ACC112 (cell line): ENCODE measurements at regions not wholly inside any gene's neighbourhood (a gene's known extent, or its start where the extent isn't known, plus 50 kb on each side); places are given as distances from the start of the nearest gene placed in this dataset.

Experiments used
- H2AFZ ChIP-seq: fragments of 200-600 bp; sonication (generic); one replicate; pipeline ENCODE4 v1.6.0; 2017; ENCODE audit warnings: antibody characterized with exemption, low read length; ENCODE audit not compliant: unreplicated experiment
- H3K27ac ChIP-seq: fragments of 200-600 bp; sonication (generic); 2 replicates; pipeline ENCODE4 v1.5.1; 2014; ENCODE audit warnings: low read depth, mild to moderate bottlenecking, antibody characterized with exemption, low read length, moderate library complexity
- H3K27me3 ChIP-seq: fragments of 200-600 bp; sonication (generic); 2 replicates; pipeline ENCODE4 v1.6.1; 2014; ENCODE audit warnings: mild to moderate bottlenecking, antibody characterized with exemption, low read length, moderate library complexity, mixed read lengths; ENCODE audit not compliant: insufficient read depth
- H3K36me3 ChIP-seq: fragments of 200-600 bp; sonication (generic); 2 replicates; pipeline ENCODE4 v1.6.1; 2016; ENCODE audit warnings: mild to moderate bottlenecking, antibody characterized with exemption, low read length, moderate library complexity, mixed read lengths; ENCODE audit not compliant: insufficient read depth
- H3K4me1 ChIP-seq: fragments of 200-600 bp; sonication (generic); one replicate; pipeline ENCODE4 v1.6.1; 2016; ENCODE audit warnings: low read length, mixed read lengths; ENCODE audit not compliant: insufficient read depth, unreplicated experiment, control insufficient read depth
- H3K4me3 ChIP-seq: fragments of 200-600 bp; sonication (generic); 2 replicates; pipeline ENCODE4 v1.5.1; 2014; ENCODE audit warnings: mild to moderate bottlenecking, low read depth, low read length
- H3K79me2 ChIP-seq: fragments of 200-600 bp; sonication (generic); one replicate; pipeline ENCODE4 v1.6.0; 2016; ENCODE audit warnings: low read length; ENCODE audit not compliant: control insufficient read depth, unreplicated experiment, insufficient read depth

DNA sequence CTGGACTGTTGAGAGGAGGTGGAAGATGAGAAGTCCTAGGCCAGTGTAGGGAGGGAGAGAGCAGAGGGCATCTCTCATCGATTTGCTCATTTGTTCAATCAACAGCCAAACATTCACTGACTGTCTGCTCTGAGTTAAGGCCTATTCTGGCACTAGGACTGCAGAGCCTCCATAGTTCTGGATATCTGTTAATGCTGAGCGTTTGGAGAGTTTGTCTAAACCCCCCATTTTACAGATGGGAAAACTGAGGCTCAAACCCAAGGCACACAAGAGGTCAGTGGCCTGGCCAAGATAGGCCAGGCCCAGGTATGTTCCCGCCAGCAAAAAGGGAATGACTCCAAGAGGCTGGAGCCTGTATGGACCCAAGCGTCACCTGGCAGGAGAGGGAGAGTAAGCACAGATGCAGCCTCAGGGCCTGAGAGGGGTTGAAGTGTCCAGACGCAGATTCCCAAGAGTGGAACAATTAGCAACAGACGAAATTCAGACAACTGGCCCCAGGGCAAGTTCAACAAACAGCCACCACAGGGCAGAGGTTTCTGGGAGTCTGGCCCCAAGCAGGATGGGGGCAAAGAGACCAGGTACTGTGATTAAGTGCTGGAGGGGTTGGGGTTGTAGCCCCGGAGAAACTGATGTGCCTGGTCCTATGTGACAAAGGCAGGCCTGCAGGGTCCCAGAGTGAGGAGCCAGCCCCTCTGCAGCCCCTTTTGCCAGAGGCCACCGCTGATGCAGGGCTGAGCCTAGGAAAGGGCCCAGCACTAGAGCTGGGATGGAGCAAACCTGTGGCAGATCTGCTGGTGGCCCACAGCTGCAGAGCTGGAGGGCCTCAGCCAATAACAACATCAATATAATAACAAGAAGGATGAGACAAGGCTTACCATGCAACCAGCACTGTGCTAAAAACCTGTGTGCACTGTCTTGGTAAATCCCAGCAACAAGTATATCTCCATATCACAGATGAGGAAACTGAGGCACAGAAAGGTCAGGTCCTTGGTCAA, 245.1 kb upstream of the TLE3 start:
- H3K27me3 ChIP-seq, result peaks cover 8% of the 10 kb centered on the region
- H3K4me3 ChIP-seq, result no peak overlapping the region
- no peaks in the 10 kb centered on the region for H3K4me1 ChIP-seq
- no peaks in the 10 kb centered on the region for H3K36me3 ChIP-seq
- H2AFZ ChIP-seq, result no peak overlapping the region
- no peaks in the 10 kb centered on the region for H3K79me2 ChIP-seq
- H3K27ac ChIP-seq, result no peak overlapping the region

DNA sequence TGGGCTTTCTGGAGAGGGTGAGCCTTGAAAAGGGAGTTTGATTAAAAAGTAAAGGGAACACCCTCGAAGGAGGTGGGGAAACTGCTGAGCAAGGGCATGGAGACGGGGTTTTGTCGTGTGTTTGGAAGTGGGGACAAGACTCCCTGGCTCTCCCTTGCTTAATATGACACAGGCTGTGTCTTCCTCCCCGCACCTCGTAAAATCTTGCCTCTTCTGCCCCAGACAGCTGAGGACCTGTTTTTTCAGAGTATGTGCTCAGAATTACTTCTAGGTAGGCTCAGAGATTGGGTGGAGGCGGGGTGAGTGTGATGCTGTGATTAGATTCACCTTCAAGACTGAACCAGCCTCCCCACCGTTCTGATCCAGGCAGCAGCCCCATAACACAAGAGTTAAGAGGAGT, 244.4 kb upstream of the TLE3 start:
- Histone ChIP-seq H3K4me1 (no peaks in the 10 kb centered on the region), H3K27ac (no peak overlapping the region), H3K4me3 (no peak overlapping the region), H2AFZ (no peak overlapping the region), H3K79me2 (no peaks in the 10 kb centered on the region), H3K27me3 (0 out of 2 replicates have a peak, but pooled peaks cover under 1% of the 10 kb centered on the region), H3K36me3 (no peaks in the 10 kb centered on the region)

DNA sequence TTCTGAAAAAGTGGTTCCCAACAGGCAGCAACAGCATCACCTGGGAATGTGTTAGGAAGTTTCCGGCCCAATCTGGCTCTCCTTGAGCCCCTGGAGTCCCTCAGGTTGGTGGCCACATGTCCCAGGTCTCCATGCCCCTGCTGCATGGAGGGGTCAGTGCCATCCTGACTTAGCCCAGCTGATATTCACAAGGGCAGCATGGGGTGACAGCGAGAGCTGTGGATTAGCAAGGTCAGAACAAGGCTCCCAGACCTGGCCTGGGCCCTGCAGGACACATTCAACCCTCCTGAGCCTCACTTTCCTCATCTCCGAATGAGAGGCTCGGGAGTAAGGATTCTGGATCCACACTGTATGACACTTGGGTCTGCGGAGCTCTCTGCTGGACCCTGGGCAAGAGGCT, 243.8 kb upstream of the TLE3 start:
- Histone ChIP-seq H3K27me3 (0 out of 2 replicates have a peak, but pooled peaks cover 4% of the 10 kb centered on the region), H2AFZ (no peak overlapping the region), H3K27ac (no peak overlapping the region), H3K4me3 (no peak overlapping the region), H3K36me3 (no peaks in the 10 kb centered on the region), H3K4me1 (no peaks in the 10 kb centered on the region), H3K79me2 (no peaks in the 10 kb centered on the region)

- Histone ChIP-seq H3K4me1 (no peaks in the 10 kb centered on the region), H3K4me3 (no peak overlapping the region), H3K27me3 (peaks cover 13% of the 10 kb centered on the region), H3K36me3 (no peaks in the 10 kb centered on the region), H3K79me2 (no peaks in the 10 kb centered on the region), H2AFZ (no peak overlapping the region), H3K27ac (no peak overlapping the region)
These were observed 242.8 kb upstream of the TLE3 start for GRCh38 chr15:70340494-70340870.

- Histone ChIP-seq H3K27ac (no peak overlapping the region), H3K79me2 (no peaks in the 10 kb centered on the region), H3K27me3 (peaks cover 16% of the 10 kb centered on the region), H2AFZ (no peak overlapping the region), H3K4me1 (no peaks in the 10 kb centered on the region), H3K4me3 (no peak overlapping the region), H3K36me3 (no peaks in the 10 kb centered on the region)
These were observed 242.1 kb upstream of the TLE3 start for GRCh38 chr15:70339571-70340493.

DNA sequence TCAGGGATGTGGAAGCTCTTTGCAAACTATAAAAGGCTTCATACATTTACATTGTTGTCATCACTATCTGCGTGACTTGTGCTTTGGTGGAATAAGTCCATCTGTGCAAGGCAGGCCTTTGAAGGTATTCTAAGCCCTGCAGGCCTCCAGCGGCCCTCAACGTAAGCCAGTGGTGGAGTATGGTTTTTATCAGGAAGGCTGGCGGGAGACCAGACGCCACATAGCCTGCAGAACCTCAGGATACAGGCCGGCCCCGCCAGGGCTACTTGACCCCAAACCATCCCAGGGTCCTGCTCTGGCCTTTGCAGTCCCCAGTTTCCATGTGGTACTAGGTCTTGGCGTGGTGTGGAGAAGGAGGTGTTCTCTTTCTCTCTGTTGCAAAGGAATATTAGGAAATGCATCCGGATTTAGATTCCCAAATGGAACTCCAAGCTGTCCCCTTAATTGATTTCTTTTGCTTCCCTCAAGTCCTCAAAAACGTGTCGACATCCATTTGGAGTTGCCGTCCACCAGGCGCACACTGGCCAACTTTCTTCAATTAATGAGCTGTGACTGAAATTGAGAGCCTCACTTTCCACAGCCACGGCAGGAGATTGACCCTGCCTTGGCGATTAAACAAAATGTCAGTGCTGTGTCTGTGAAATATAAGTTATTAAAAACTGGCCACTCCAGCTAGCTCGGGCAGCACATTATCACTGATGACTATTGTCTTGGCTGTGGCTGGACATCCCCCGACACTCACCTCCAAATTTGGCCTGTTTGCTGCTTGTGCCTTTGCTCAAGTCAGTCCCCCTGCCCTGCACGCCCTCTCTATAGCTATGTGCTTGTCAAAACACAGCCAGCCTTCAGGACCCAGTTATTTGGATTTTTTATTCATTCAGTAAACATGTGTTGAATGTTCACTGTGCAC, 239.8 kb upstream of the TLE3 start:
- no peak overlapping the region for H3K27ac ChIP-seq
- H3K4me1 ChIP-seq, result no peaks in the 10 kb centered on the region
- H2AFZ ChIP-seq, result no peak overlapping the region
- no peaks in the 10 kb centered on the region for H3K79me2 ChIP-seq
- no peaks in the 10 kb centered on the region; the same call in 1 of the 2 replicates for H3K36me3 ChIP-seq
- H3K4me3 ChIP-seq, result no peak overlapping the region
- H3K27me3 ChIP-seq, result peaks cover 16% of the 10 kb centered on the region

GRCh38 chr15:70336425-70337009, 238.8 kb upstream of the TLE3 start:
- H3K36me3 ChIP-seq, result no peaks in the 10 kb centered on the region; the same call in 1 of the 2 replicates
- H3K4me1 ChIP-seq, result no peaks in the 10 kb centered on the region
- no peak overlapping the region for H2AFZ ChIP-seq
- H3K79me2 ChIP-seq, result no peaks in the 10 kb centered on the region
- H3K27ac ChIP-seq, result no peak overlapping the region
- peaks cover 16% of the 10 kb centered on the region for H3K27me3 ChIP-seq
- no peak overlapping the region for H3K4me3 ChIP-seq

- Histone ChIP-seq H3K4me3 (no peak overlapping the region), H3K27me3 (peaks cover 16% of the 10 kb centered on the region), H3K79me2 (no peaks in the 10 kb centered on the region), H3K27ac (no peak overlapping the region), H3K4me1 (no peaks in the 10 kb centered on the region), H2AFZ (no peak overlapping the region), H3K36me3 (no peaks in the 10 kb centered on the region; the same call in 1 of the 2 replicates)
These were observed 236.6 kb upstream of the TLE3 start for GRCh38 chr15:70334286-70334685.

DNA sequence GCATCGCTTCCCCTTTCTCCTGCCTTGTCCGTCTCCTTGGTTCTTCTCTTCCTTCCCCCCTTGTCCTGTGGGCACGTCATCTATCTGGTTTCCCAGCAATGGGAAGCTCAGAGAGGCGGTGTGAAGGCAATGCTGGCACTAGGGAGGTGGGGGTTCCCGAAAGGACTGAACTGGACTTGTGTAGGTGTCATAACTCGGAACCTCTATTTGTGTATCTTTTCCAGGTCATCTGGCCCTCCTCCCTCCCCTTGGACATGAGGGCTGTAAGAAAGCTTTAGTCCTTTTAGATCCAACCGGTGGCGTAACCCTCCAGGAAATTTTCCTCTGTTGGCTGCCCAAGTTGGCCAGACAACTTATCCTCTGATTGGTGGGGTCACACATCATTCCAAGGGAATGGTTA, 231.5 kb upstream of the TLE3 start:
- Histone ChIP-seq H3K27ac (no peak overlapping the region), H3K36me3 (no peaks in the 10 kb centered on the region; the same call in 1 of the 2 replicates), H3K79me2 (no peaks in the 10 kb centered on the region), H3K4me3 (no peak overlapping the region), H2AFZ (no peak overlapping the region), H3K27me3 (no peaks in the 10 kb centered on the region), H3K4me1 (peaks cover 13% of the 10 kb centered on the region)
